GM21423 (cell line): ENCODE measurements at regions not wholly inside any gene's neighbourhood (a gene's known extent, or its start where the extent isn't known, plus 50 kb on each side); places are given as distances from the start of the nearest gene placed in this dataset.

ENCODE experiments used
- ATAC-seq: cut with Tn5 transposase; IDR thresholded peaks from one replicate; pipeline ENCODE4 v1.9.1; 2021; ENCODE audit warnings: mild to moderate bottlenecking, moderate library complexity; ENCODE audit not compliant: unreplicated experiment

DNA sequence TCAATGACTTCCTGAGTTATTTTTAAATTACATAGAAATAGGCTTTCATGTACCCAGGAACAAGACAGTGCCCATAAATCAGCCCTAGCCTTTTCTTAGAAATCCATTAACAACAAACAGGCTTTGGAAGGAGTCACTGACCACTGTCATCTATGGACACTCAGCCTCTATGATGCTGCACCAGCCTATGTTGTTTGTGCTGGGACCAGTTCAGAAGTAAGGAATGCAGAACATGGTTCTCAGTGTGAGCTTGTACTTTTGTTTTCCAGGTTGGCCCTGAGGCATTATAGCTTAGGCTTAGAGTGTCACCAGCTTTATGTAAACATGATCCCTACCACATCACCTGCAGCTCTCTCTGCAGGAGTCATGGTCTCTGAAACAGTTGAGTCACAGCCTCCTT lies 335.7 kb upstream of the CDH7 start:
- ATAC-seq, result no peak

DNA sequence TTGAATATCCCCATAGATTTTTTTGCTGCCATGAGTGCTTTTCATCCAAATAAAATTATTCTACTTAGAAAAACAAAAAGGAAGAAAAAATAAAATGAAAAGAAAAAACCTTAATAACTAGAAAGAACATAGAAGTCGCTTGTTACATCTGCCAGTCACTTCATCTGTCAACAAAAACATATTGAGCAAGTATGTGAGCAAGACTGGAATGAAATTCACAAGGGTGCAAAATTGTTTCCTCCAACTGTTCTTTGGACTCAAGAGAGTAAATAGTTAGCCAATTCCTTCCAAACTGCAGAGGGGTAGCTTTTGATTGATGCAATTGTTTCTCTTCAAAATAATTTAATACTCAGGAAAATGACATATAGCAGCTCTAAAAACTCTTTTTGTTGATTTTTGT lies 336.3 kb upstream of the CDH7 start:
- ATAC-seq, result no peak

DNA sequence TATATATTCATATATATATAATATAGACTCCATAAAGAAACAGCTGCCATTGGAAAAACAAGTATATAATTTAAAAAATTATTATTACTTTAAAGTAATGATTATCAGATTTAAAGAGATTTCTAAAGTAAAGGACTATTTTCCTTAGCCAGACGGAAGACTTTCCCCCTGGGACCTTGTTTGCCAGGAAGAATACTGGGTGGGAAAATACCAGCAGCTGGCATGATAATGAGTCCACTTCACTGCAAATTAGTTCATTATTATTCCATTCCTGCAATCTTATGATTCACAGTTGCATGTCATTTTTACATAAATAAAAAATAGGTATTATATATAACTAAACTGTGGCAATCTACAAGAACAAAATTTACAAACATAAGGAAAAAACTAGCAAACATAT lies 339.8 kb upstream of the CDH7 start:
- ATAC-seq, result no peak

DNA sequence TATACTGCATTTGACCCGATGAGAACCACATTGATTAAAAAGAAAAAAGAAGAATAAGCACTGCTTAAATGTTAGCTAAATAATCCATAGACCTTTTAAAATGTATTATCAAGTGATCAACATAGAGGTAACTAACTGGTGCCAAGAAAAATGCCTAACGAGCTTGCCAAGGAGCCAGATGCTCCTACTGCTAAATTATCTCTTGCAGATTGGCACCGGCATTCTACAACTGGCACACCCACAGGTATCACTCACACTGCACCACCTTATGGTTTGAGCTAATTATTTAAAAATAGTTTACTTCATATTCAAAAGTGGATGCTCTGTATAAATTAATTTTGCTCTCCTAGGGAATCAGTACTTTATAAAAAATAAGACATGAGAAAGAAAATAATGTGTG lies 341.6 kb upstream of the CDH7 start:
- ATAC-seq, result no peak

DNA sequence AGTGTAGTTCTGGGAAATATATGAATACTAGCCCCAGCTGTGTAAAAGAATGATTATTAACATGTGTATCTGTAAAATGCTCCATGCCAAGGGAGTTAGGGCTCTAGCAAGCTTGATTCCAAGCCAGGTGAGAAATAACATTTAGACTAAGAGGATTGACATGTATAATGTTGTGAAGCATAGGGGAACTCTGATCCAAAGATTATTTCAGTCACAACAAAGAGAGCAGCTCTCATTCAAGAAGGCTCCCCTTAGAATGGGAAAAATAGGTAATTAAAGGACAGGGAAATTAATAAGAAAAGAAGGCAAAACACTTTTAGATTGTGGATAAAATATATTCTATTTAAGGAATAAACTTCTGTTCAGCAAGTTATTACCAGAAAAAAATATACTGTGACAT lies 347.3 kb upstream of the CDH7 start:
- no peak for ATAC-seq

DNA sequence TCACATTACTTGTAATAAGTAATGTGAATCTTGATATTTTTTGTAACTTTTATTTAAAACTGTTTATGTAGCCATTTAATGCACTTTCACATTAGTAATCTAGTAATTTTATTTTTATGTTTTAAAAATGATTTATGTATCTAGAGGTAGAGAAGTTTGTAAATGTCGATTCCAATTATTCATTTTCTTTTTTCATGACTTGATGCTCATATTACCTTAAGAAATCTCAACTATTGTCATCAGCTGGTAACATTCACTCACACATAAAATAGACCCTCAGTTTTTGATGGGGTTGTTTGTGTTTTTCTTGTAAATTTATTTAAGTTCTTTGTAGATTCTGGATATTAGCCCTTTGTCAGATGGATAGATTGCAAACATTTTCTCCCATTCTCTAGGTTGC lies 351.7 kb upstream of the CDH7 start:
- no peak for ATAC-seq

DNA sequence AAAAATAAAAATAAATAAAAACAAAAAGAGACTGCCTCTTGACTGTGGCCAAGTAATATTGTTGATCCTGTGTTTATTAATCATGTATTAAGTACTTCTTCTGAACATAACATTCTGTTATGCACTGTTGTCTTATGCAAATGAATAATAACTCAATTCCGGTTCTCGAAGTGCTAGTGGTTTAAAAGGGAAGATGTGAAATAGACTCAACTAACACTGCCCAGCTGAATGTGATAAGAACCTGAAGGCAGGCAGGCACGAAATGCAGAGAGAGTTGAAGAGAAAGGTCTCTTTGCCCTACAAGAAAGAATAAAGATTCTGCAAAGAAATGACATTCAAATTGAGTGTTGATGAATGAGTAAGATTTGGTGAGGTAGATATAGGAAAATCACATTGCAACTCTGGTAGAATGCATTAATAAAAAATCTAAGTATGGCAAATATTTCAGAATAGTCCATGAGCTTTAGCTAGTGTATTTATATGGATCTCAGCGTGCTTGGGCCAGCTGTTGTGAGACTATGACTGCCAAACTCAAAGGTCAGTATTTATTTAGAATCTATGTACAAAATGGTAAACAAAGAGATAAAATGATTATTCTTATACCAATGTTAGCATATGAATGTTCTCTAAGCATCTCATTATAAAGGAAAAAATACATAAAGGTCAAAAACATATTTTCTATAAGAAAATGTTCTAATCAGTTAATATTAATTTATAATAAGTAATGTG lies 352.3 kb upstream of the CDH7 start:
- ATAC-seq, result no peak

DNA sequence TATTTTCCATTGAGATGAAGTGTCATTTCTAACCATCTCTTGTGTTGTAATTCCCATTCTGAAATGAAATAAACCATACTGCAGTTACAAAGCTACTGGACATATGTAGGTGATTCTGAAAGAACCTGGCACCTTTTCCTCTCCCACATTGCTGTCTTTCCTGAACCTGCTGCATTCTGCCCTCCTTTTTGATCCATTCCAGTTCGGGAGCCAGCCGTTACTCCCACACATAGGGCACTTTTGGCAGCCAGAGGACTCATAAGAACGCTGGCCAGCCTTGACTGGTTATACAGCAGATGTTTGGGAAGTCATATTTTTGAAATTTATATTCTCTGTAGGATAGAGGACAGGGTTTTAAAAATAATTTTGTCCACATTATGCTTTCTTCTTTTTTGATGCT lies 369.8 kb upstream of the CDH7 start:
- no peak for ATAC-seq

DNA sequence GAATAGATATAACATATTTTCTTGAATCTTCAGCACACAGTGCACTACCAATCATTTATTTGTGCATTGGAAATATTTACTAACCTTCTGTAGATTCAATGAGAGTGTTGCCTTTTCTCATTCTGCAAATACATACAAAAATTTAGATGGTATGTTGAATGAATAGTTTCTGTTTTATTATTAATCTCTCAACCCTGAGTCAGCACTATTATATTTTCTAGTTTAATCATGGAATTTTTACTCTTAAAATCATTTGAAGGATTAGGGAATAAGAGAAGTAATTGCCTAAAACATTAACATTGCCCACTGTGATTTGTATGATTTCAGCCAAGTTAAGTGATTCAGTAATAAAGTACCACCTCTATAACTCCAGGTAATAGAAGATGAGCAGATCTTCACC lies 370.2 kb upstream of the CDH7 start:
- no peak for ATAC-seq

DNA sequence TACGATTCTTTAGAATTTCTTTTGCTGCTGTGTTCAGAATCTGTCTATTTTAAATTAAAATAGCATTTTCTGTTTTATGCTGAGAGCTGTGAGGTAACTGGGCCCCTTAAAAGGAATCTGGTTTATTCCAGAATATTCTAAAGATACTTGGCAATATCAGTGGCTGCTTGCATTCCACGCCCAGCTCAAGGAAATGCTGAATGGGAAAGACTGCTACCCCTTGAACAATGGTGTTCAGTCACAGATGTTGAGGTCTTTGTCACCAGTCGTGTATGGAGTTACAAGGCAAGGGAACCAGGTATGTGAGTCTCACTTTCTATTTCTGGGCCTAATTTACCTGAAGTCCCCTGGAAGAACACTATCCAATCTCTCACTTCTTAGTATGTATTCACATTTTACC lies 377.9 kb upstream of the CDH7 start:
- no peak for ATAC-seq

DNA sequence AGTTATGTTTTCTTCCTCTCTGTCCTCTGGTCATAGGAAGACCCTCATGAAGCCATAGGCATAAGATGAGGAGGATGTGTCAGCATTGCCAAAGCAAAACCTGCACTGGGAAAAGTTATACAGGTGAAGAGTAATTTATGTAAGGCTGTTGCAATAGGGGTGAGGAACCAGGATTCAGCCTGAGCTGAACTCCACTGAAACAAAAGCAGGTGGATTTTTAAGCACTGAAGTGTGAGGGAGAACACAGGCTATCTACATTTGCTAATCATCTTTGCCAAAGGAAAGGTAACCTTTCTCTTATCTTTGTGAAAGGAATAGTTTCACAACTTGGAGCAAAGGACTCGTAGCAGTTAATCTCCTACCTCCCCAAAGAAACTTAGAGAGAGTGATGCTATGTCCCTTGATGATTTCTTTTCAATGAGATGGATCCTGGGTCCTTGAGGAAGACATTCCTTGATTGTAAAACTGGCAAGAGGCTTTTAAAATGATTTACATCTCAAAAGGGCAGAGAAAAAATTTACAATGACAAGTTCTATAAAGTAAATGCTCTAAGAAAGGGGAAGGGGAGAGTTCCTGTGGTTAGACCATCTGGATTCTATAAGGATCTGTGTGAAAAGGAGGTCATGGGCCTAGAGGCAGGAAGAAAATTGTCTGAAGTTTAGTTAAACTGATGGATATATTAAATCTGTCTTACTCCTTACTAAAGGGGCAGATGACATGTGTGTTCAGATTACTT lies 385.4 kb upstream of the CDH7 start:
- no peak for ATAC-seq

DNA sequence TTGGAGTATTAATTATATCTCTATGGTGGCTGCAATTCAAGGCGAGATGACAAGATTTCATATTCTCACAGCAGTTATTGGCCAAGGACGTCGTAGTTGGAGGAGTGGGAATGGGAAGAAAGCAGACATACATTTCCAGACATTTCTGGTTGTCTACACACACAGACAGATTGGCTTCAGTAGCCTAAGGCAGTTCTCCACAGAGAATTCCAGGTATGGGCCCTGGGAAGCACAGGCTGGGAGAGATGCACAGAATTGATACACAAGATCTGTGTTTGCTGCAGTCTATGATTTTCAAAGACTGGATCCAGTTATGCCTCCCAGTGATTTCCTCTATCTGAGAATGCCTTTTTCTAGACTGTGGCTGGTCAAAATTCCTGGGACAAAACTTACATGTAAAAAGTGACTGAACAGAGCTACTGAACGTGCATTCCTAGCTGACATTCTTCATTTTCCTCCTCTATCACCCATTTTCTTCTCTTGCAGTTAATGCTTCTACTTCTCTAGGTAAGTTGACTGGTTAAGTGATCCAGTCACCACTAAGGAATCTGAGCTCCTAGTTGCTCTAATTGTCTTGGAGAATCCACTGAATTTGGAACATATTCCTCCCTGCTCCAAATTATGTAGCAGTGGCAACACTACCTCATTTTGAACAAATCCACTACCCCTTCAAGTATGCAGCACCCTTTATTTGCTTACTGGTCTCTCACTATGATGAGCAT lies 386.7 kb upstream of the CDH7 start:
- no peak for ATAC-seq

DNA sequence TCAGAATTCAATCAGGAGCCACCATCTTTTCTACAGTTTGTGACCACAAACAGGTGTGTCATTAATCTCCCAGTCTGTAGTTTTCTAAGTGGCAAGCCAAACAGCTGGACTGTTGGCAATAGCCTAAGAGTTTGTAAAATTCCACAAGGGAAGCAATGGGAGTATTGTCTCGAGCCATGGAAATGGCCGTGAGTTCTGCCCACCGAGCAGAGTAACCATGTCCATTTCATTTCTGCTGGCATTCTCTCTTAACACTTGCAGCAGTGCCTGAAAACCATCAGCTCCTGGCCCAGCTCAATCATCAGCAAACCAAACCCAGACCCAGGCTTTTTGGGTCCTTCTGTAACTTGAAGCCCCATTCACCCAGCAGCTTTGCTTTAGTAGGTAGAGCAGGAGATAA lies 387.8 kb upstream of the CDH7 start:
- no peak for ATAC-seq

DNA sequence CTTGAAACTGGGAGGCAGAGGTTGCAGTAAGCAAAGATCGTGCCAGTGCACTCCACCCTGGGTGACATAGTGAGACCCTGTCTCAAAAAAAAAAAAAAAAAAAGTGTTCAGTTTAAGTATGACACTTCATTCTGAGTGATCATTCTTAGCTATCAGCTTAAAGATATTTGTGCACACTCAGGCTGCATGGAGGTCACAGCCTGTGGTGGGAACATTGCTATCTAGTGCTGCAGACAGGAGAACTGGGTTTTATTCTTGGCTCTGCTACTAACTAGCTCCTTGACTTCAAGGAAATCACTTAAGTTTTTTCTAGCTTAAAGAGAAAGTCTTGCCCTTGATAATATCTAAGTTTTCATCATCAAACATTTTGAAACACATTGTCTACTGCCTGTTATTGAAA lies 391.3 kb upstream of the CDH7 start:
- no peak for ATAC-seq

DNA sequence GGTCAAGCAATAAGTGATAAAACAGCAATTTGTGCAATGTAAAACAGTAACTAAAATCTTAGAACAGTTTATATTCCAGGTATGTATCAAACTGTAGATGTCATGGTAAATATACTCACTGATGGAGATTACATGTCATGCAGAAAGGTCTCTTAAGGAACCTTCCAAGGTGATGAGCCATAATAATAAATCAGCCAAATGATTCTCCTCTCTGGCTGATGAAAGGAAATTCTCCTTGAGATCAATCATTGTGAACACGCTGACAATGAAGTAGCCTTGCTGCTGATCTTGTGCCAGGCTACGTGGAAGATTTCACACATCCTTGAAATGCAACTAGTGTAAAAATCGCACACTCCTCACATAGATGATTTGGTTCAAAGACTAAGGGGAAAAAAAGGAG lies 392.5 kb upstream of the CDH7 start:
- no peak for ATAC-seq

DNA sequence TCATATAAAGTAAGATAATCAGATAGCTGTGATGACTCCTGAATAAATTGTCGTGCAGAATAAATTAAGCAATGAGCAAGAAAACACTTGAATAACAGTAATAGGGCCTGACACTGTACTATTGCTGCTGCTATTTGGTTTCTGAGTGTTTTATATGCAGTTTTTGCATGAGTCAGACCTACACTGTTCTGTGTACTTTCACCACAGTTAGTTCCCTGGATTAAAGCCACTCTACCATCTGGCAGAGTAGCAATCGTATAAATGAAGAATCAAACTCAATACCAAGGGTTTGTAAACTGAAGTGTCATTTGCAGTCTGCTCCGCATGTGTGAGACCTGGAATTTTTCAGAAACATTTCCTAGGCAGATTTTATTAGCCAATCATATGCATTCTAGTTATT lies 398.6 kb upstream of the CDH7 start:
- ATAC-seq, result no peak

DNA sequence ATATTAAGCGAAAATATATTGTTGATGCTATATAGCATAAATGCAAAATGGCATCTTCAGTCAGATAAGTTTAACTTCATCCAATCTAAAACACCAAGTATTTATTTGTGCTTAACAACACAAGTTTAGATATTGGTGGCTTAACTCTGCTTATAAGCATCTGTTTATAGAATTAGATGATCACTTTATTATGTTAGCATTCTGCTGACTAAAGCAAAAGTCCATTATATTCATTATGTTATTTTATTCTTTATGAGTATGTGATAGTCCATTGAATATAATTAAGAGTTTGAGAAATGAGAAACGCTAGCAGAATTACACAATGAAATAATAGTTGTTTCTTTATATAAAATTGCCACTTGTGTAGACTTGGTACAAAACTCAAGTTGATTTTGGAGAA lies 401.2 kb upstream of the CDH7 start:
- no peak for ATAC-seq

DNA sequence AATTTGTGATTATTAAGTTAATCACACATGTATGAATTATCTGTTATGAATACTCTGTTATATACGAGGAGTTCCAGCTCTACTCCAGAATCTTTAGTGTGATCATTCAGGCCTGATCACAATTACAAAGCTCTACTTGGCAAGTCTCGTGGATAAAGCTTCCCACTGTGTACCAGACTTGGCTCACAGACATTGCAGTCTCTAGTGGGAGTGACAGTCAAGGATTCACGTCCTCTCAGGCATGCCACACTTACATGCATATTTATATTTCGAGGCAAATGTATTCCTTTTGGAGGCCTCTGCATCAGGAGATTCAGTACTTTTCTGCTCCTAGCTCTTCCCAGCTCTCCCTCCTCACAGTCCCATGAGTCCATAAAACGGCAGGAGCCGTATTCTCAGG lies 403.4 kb upstream of the CDH7 start:
- ATAC-seq, result no peak

DNA sequence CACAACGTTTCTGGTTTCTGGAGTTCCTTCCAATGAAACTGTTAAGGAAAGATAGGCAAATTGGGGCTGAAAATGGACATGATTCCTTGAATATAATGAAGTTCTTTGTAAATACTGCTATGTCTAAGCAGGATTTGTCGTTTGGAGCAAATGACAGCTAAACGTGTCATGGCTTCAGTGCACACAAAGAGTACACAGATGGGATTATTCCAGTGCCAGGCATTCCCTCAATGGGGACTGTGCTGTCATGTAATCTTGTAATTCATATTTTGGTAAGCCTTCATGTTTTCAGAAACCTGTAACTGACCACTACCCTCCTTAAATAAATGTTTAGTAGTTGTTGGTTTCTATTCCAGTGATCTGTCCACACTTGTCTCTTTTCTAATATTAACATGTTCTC lies 404.7 kb upstream of the CDH7 start:
- ATAC-seq, result no peak

DNA sequence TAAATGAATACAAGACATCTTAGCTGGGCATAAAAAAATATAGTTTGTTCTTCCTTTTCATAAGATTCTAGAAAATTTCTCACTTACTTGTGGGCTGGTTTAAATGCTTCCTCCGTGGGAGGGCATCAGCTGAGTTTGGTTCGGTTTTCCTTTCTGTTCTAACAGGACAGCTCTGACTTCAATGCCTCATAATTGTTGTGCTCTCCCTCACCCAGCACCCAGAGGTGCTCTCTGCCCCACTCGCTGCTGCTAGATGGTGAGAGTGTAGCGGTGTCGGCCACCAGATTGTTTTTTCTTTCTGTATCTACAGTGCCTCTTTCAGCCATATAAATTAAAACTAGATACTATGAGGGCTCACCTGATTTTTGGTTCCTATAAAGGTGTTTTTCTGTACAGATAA lies 407.2 kb upstream of the CDH7 start:
- no peak for ATAC-seq

DNA sequence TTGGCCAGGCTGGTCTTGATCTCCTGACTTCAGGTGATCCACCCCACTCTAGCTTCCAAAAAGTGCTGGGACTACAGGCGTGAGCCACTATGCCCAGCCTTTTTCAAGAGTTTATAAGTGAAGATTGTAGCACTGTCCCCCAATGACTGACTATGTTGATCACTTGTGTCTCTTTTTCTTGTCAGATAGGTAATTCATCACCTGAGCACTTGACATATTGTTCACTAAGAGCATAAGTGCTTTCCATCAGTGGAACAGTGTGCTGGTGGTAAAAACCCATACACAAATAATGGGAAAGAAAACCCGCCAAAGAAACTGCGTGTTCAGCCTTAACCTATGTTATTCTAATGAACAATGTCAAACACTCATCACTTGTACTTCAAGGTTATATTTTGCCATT lies 414.4 kb upstream of the CDH7 start:
- no peak for ATAC-seq

DNA sequence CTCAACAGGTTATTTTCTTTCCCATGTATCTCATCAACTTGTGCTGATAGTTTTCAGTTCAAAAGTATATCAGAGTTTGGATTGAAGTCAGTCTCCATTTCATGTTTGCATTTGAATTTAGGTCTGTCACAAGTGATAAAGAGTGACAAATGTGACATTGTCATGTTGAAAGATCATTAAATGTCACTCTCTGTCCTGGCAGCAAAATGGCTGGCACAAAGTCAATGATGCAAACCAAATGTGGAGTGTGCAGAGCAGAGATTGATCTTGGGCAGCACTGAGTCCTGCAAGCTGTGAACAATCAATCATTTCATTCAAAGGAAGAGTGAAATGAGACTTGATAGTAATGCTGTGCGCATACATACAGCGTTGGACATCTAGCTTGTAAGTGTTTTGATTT lies 421.8 kb upstream of the CDH7 start:
- no peak for ATAC-seq
